Activated T-cell treated with anti-CD3 and anti-CD28 coated beads, Interleukin-2, amount 50 U/mL, for 4 hours (primary cell): ENCODE measurements at regions not wholly inside any gene's neighbourhood (a gene's known extent, or its start where the extent isn't known, plus 50 kb on each side); places are given as distances from the start of the nearest gene placed in this dataset.

ENCODE experiments used
- ATAC-seq, 2 donors: fragments of 200-7000 bp; cut with Tn5 transposase; one replicate each; pipeline ENCODE4 v1.10.0; 2021
- DNase-seq: peaks from one replicate; pipeline ENCODE4 v3.0.0-alpha.2; 2020
- H3K27me3 Mint-ChIP-seq: one replicate; pipeline ENCODE4 v1.8.0; 2021; ENCODE audit warnings: low read depth, mixed read lengths
- H3K36me3 Mint-ChIP-seq: one replicate; pipeline ENCODE4 v1.8.0; 2022; ENCODE audit warnings: mixed read lengths; ENCODE audit not compliant: insufficient read depth
- H3K4me1 Mint-ChIP-seq: one replicate; pipeline ENCODE4 v1.8.0; 2021; ENCODE audit warnings: low read depth, mixed read lengths
- H3K4me3 Mint-ChIP-seq: one replicate; pipeline ENCODE4 v1.8.0; 2021; ENCODE audit warnings: mild to moderate bottlenecking, moderate library complexity, mixed read lengths
- H3K9me3 Mint-ChIP-seq: one replicate; pipeline ENCODE4 v1.8.0; 2021; ENCODE audit warnings: mixed read lengths

DNA sequence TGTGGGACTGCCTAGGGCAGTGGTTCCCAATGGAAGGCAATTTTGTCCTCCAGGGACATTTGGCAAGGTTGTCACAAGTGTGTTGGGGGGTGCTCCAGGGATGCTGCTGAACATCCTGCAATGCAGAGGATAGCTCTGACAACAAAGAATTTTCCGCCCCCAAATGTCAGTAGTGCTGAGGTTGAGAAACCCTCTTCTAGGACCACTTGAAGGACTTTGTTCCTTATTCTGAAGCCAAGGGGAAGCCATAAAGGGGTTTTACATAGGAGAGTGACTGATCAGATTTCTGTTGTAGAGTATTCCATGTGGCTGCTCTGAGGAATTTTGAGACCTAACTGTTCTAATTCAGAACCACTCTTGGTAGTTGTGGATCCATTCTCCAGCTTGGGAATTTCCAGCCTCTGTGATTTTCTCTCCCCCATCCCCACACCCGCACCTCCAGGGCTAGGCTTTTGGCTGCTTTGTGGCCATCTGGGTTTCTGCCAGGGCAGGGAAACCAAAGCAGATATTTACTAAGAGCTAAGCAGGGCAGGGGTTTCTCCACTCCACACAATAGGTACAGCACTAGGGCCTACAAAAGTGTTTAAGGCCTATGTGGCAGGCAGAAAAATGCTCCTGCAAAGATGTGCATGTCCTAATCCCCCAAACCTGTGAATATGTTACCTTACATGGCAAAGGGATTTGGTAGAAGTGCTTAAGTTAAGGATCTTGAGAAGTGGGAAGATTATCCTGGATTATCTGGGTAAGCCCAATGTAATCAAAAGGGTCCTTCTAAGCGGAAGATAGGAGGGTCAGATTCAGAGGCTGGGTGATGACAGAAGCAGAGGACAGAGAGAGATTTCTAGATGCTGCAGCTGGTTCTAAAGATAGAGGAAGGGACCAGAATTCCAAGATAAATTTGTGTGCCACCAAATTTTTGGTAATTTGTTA is 135.4 kb downstream of the TMEM17 start:
- DNase-seq (no peak), ATAC-seq (no peak)
- Mint-ChIP-seq H3K4me3 (no peak overlapping the region), H3K4me1 (no peaks in the 10 kb centered on the region), H3K27me3 (no peaks in the 10 kb centered on the region), H3K36me3 (no peaks in the 10 kb centered on the region), H3K9me3 (peaks cover 8% of the 10 kb centered on the region)

DNA sequence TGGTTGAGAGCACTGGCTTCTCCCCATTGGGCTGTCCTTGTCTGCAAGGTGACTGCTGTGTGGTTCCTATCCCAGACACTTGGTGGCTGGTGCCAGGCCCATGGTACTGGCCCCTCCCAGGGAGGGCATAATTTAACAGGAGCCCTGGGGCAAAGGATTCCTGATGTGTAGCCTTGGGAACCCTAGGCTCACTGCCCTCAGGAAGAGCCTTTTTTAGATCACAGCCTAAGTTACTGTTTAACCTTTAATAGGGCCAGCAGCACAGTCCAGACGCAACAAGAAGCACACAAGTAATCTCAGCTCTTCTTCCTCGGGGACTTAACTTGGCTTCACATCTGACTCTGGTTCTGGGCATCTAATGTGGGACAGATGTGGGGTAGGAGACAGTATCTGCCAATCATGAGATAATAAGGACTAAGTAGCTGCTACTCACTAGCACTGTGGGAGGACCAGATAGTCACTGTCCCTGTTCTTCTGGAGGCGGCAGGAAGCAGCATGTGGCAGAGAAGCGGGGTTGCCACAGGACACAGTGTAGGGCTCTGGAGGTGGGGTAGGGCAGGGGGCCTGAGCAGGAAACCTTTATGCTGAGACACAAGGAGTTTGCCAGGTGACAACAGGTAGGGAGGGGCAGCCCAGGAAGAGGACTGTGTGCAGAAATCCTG is 136.3 kb downstream of the TMEM17 start:
- H3K4me1 Mint-ChIP-seq, result no peaks in the 10 kb centered on the region
- no peak for ATAC-seq
- H3K27me3 Mint-ChIP-seq, result no peaks in the 10 kb centered on the region
- no peak for DNase-seq
- no peak overlapping the region for H3K4me3 Mint-ChIP-seq
- H3K36me3 Mint-ChIP-seq, result no peaks in the 10 kb centered on the region
- H3K9me3 Mint-ChIP-seq, result peaks cover 8% of the 10 kb centered on the region

DNA sequence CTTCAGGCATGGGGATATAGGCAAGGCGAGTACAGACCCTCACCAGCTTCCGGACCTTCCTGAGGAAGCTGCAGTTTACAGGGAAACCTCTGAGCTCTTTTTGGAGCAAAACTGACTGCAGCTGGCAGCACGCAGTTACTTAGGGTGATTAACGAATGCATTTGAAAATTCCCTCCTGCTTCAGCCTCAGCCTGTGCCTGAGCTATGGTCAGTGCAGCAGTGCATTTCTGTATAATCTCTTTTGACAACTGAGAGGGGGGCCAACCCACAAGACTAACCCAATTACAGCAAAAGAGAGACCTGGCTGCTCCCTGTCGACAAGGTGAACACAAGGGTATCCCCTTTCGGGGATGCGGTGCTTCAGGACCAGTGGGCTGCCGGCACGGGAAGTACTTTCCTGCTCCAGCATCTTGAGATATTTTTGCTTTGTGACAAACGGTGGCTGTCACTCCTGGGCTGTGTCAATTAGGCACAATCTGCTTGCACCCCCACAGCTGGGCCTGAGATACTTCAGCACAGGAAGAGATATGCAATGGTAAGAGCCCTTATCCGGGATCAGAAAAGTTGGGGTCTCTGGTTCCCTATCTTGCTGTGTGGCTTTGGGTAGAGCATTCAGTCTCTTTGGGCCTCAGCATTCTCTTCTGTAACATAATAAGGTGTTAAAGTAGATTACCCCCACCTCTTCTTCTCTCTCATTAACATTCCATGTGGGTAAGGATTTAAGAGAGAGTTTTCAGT is 141.0 kb downstream of the TMEM17 start:
- ATAC-seq (no peak), DNase-seq (no peak)
- peaks cover 3% of the 10 kb centered on the region for H3K9me3 Mint-ChIP-seq
- H3K4me3 Mint-ChIP-seq, result no peak overlapping the region
- H3K36me3 Mint-ChIP-seq, result no peaks in the 10 kb centered on the region
- no peaks in the 10 kb centered on the region for H3K27me3 Mint-ChIP-seq
- no peaks in the 10 kb centered on the region for H3K4me1 Mint-ChIP-seq

DNA sequence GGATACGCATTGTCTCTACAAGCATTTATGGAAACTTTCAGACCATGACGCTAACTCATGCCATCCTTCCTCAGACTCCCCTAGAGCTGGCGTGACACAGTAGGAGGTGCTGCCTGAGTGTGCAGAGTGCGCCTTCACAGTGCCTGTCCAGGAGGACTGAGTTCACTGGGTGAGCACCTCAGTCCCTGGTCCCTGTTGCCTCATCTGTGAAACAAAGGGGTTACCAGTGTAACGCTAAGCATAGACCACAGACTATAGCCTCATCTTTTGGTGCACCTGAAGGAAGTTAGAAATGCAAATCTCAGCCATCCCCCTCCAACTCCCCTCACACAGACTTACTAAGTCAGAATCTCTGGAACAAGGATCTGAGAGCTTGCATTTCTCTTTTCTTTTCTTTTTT is 142.8 kb downstream of the TMEM17 start:
- ATAC-seq (no peak), DNase-seq (no peak)
- peaks cover 3% of the 10 kb centered on the region for H3K9me3 Mint-ChIP-seq
- no peaks in the 10 kb centered on the region for H3K36me3 Mint-ChIP-seq
- H3K4me1 Mint-ChIP-seq, result no peaks in the 10 kb centered on the region
- H3K27me3 Mint-ChIP-seq, result no peaks in the 10 kb centered on the region
- no peak overlapping the region for H3K4me3 Mint-ChIP-seq

DNA sequence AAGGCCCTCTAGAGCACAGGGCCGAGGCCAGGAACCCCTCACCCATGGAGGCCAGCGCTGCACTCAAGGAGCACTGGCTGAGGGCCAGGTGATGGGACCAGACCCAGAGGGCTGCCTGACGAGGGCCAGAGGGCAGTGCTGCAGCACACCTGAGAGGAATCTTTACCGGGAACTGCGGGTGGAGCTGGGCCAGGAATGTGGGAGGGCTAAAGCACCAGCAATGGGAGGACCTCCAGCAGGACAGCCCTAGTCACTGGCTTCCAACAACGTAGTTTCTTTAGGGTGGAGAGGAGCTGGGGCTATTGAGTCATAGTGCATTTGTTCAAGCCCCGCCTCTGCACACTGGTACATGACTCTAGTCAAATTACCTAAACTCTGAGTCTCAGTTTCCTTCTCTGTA is 143.4 kb downstream of the TMEM17 start:
- H3K4me3 Mint-ChIP-seq, result no peak overlapping the region
- H3K27me3 Mint-ChIP-seq, result no peaks in the 10 kb centered on the region
- no peaks in the 10 kb centered on the region for H3K36me3 Mint-ChIP-seq
- ATAC-seq, result no peak
- peaks cover 3% of the 10 kb centered on the region for H3K9me3 Mint-ChIP-seq
- no peaks in the 10 kb centered on the region for H3K4me1 Mint-ChIP-seq
- no peak for DNase-seq

DNA sequence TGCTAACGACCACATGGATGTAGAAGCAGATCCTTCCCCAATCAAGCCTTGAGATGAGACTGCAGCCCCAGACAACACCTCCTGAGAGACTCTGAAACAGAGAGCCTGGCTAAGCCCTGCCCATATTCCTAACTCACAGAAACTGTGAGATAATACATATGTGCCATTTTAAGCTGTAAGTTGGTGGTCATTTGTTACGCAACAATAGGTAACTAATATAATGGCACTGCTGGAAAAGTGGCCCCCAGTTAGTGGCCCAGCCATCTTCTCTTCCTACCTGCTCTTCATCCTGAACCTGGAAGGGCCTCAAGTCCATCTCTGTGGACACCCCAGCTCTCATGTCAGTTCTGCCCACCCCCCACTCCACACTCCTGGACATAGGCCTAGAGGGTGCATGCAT is 144.0 kb downstream of the TMEM17 start:
- DNase-seq (no peak), ATAC-seq (no peak)
- Mint-ChIP-seq H3K9me3 (peaks cover 3% of the 10 kb centered on the region), H3K4me3 (no peak overlapping the region), H3K4me1 (no peaks in the 10 kb centered on the region), H3K36me3 (no peaks in the 10 kb centered on the region), H3K27me3 (no peaks in the 10 kb centered on the region)

DNA sequence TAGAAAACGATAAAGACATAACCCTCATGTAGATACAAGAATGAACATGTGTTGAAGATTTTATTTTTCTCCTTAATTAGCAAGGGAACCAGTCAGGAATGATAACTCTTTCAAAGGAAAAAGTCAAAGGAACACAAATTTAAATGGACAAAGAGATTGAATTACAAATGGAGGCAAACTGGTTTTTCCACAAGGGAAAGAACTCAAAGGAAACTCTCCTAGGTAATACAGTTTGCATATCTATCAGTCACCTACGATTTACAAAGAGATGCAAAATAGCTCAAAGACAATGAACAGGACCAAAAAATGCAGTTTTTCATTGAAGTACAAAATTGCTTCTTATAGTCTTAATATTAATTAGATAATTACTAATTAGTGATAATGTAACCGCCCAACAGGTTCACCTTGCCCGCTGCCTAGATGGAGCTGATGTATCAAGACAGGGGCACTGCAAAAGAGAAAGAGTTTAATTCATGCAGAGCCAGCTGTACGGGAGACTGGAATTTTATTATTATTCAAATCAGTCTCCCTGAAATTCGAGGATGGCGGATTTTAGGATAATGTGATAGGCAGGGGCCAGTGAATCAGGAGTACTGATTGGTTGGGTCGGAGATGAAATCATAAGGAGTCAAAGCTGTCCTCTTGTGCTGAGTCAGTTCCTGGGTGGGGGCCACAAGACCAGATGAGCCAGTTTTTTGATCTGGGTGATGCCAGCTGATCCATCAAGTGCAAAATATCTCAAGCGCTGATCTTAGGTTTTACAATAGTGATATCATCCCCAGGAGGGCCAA is 151.0 kb downstream of the TMEM17 start:
- Mint-ChIP-seq H3K9me3 (peaks cover 7% of the 10 kb centered on the region), H3K4me3 (no peak overlapping the region), H3K4me1 (no peaks in the 10 kb centered on the region), H3K27me3 (no peaks in the 10 kb centered on the region), H3K36me3 (no peaks in the 10 kb centered on the region)
- no peak for ATAC-seq
- no peak for DNase-seq

DNA sequence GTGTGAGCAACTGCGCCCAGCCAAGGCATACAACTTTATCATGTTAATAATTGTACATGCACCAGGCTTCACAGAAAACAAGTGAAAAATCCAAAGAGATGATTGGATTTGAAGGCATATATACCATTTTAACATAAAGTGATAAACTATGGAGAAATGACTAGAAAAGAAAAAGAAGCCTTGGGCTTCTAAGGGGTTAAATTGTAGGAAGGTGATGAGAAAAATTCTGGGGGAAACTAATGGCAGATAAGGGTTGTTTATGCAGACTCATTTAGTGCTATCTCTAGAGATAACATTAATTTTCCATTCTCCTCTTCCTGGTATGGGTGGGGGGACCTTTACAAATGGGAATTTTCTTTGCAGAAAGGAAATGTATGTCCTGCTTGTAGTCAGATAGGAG is 154.0 kb downstream of the TMEM17 start:
- H3K9me3 Mint-ChIP-seq, result peaks cover 7% of the 10 kb centered on the region
- ATAC-seq (no peak), DNase-seq (no peak)

DNA sequence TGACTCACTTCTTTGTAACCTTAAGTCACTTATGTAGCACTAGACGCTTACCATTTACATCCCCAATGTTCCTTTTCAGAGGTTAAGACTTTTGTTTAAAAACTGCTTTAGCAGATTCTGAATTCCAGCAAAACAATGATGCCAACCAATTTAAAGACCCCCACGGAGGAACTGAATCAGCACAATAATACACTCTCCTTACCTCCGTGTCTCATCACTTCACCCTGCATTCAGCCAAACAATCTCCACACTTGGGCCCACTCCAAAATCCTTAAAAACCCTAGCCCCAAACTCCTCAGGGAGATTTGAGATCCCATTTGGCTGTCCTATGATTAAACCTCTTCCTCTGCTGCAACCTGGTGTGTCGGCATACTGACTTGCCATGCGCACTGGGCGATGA is 153.9 kb downstream of the B3GNT2 start:
- H3K27me3 Mint-ChIP-seq, result no peaks in the 10 kb centered on the region
- DNase-seq (no peak), ATAC-seq (no peak)
- no peaks in the 10 kb centered on the region for H3K36me3 Mint-ChIP-seq
- no peaks in the 10 kb centered on the region for H3K4me1 Mint-ChIP-seq
- no peak overlapping the region for H3K4me3 Mint-ChIP-seq
- H3K9me3 Mint-ChIP-seq, result peaks cover 7% of the 10 kb centered on the region

More for the DNA sequence above, 154.0 kb downstream of the TMEM17 start:
- Mint-ChIP-seq H3K36me3 (no peaks in the 10 kb centered on the region), H3K4me3 (no peak overlapping the region), H3K27me3 (no peaks in the 10 kb centered on the region), H3K4me1 (no peaks in the 10 kb centered on the region)

DNA sequence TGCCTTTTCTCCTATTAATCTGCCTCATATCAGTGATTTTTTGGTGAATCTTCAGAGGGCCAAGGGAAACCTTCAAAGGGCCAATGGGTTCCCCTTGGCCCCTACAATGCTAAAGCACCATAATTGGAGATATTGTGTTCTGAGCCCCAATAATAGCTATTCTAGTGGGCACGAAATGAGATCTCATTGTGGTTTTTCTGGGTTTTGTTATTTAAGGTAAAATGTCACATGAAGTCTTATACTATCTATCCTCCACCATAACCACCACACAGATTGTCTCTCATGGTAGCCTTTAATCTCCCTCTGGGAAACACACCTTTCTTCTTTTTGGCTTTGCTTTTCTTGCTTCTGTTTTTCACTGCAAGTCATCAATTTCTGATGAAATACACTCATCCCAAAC is 152.8 kb downstream of the B3GNT2 start:
- H3K4me3 Mint-ChIP-seq, result no peak overlapping the region

DNA sequence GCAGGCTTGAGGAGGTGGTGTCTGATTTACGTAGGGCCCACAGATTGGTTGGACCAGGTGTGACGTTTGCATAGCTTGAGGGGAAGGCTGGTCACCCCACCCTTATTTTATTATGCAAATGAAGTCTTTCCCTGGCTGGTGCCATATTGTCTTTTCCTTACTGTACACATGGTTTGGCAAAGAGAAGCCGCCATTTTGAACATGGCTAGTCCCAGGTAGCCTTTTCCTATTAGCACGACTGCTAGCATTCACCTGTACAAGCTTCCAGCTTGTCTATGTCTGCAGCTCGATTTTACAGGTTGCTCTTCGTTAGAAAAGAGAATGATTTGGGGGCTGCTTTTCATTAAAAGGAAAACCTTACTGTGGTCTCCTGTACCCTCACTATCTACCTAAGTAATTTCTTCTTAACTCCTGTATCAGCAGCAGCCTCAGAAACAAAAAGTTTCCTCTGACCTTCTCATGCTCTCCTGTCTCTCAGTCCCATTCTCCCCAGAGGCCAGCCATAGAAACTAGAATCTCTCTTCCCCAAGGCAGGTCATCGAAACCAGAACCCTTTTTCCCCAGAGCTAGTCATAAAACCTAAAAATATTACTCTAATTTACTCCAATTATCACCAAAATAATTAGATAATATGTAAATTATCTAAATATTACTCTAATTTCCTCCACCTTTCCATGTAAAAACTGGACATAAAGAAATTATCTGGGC is 151.8 kb downstream of the B3GNT2 start:
- DNase-seq (no peak), ATAC-seq (no peak)
- Mint-ChIP-seq H3K4me1 (no peaks in the 10 kb centered on the region), H3K36me3 (no peaks in the 10 kb centered on the region), H3K27me3 (no peaks in the 10 kb centered on the region), H3K9me3 (peaks cover 7% of the 10 kb centered on the region), H3K4me3 (no peak overlapping the region)

More for the DNA sequence above, 152.8 kb downstream of the B3GNT2 start:
- Mint-ChIP-seq H3K36me3 (no peaks in the 10 kb centered on the region), H3K27me3 (no peaks in the 10 kb centered on the region), H3K4me1 (no peaks in the 10 kb centered on the region), H3K9me3 (peaks cover 7% of the 10 kb centered on the region)
- no peak for DNase-seq
- no peak for ATAC-seq

DNA sequence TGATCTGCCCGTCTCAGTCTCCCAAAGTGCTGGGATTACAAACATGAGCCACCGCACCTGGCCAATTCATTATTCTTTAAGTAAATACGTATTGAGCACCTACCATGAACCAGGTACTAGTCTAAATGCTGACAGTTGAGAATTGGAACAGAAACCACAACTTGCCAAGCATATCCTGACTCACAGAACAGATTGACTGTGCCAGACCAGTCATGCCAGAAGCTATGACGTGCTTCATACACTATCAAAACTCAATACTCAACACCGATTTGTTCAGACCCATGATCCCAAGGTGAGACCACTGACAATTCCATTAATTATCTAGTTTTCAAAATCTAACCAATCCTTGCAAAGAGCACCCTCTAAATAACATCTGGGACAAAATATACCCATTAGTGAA is 148.6 kb downstream of the B3GNT2 start:
- no peaks in the 10 kb centered on the region for H3K4me1 Mint-ChIP-seq
- H3K9me3 Mint-ChIP-seq, result no peaks in the 10 kb centered on the region
- DNase-seq (no peak), ATAC-seq (peak; percentile 50 to 72)
- no peak overlapping the region for H3K4me3 Mint-ChIP-seq
- no peaks in the 10 kb centered on the region for H3K36me3 Mint-ChIP-seq
- no peaks in the 10 kb centered on the region for H3K27me3 Mint-ChIP-seq

DNA sequence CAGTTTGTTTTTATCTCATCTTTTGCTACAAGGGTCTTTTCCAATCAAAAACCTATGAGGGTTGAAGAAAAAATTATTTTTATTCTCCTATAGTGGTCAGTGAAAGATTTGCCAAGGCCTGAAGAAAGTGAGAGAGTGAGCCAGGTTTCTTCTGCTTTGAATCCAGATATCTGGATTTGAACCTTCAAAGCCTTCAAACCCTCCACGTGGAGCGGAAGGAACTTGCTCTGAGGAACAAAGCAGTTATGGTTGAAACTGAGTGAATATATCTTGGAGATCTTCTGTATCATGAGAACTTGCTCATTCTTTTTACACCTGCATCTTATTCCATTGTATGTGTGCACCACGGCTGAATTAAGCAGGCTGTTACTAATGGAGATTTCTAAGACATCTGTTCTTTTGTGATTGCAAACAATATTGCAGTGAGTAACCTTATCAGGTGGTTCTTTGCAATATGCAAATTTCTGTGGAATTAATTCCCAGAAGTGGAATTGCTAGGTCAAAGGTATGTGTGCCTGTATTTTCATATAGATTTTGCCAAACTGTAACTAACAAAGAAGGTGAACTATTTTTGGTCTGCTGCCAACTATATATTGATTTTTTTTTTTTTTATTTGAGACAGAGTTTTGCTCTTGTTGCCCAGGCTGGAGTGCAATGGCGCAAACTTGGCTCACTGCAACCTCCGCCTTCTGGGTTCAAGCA is 147.9 kb downstream of the B3GNT2 start:
- no peak for ATAC-seq
- Mint-ChIP-seq H3K27me3 (no peaks in the 10 kb centered on the region), H3K36me3 (no peaks in the 10 kb centered on the region), H3K4me1 (no peaks in the 10 kb centered on the region), H3K4me3 (no peak overlapping the region), H3K9me3 (no peaks in the 10 kb centered on the region)
- no peak for DNase-seq
